ENCODE measurements at regions not wholly inside any gene's neighbourhood (a gene's known extent, or its start where the extent isn't known, plus 50 kb on each side); places are given as distances from the start of the nearest gene placed in this dataset.

DNA sequence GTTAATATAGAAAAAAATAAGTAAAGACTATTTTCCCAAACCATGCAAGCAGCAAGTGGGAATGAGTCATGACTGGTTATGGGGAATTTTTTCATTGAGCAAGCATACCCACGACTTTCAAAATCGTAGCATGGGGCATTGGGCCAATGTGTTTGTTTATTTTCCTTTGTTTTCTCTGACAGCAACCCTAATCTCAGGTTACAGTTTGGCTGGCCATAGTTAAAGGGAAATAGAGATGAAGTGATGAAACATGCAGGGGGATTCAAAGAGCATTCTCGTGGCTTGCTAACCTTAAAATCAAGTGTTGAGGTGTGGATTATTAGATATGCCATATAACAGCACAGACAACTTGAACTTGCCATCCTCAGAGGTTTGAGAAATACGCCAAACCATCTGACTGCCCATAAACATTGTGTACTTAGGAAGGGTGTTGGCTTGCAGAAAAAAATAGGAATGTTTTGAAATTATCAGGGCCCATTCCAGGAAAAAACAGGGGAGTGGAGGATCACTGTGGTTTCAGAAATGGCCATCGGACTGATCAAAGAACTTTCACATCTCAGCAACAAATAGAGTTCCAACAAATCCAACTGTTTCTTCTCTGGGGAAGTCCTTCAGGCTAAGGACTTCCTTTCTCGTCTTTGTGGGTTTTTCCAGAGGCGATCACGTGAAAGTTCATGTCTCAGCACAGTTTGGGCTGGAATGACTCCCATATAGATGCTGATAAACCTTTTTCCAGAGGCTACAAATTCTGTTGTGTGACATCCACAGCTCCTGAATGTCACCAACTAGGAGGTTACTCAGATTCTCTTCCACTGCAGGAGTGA, 259.1 kb downstream of the SYK start:
- no peaks in the 10 kb centered on the region for H3K9me3 Mint-ChIP-seq
- H3K4me3 Mint-ChIP-seq: no peak overlapping the region
- H3K27ac Mint-ChIP-seq: no peak overlapping the region
- no peaks in the 10 kb centered on the region for H3K4me1 Mint-ChIP-seq
- H3K36me3 Mint-ChIP-seq: no peaks in the 10 kb centered on the region
- H3K27me3 Mint-ChIP-seq: peaks cover 2% of the 10 kb centered on the region

DNA sequence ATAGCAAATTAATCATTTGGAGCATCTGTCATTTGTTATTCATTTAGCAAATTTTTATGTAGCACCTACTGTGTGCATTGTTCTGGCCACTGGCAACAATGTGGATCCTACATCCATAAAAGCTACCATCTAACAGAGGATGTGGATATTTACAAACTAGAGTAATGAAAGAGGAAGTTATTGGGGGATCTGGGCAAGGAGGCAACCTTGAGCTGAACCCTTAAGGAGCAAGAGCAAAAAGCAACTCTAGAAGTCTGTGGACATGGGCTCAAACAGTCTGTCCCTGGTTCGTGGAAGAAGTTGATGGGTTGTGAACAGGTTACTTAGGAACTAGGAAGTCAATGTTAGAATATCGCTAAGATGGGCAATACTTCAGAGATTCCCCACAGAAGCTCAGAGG, 259.9 kb downstream of the SYK start:
- Mint-ChIP-seq H3K9me3 (no peaks in the 10 kb centered on the region), H3K27me3 (peaks cover 2% of the 10 kb centered on the region), H3K36me3 (no peaks in the 10 kb centered on the region), H3K4me1 (no peaks in the 10 kb centered on the region), H3K4me3 (no peak overlapping the region), H3K27ac (no peak overlapping the region)

DNA sequence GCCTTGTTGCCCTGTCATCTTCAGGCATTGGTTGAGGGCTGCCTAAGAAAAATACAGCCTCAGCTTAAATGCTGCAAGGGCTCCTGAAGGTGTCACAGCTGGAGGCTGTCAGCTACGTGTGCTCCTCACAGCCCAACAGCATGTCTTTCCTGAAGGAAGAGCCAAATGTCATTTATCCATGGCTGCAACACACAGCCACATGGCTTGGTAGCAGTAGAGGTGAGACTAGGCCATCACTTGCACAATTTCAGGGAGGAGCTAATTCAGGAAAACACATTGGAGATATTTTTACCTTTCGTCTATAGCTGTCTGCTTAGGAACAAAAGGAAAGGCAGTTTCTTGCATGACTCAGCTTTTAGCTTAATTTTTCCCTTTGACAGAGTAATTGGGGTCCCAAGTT, 260.7 kb downstream of the SYK start:
- no peak overlapping the region for H3K27ac Mint-ChIP-seq
- no peaks in the 10 kb centered on the region for H3K36me3 Mint-ChIP-seq
- H3K4me3 Mint-ChIP-seq: no peak overlapping the region
- no peaks in the 10 kb centered on the region for H3K9me3 Mint-ChIP-seq
- H3K27me3 Mint-ChIP-seq: peaks cover 2% of the 10 kb centered on the region
- no peaks in the 10 kb centered on the region for H3K4me1 Mint-ChIP-seq

DNA sequence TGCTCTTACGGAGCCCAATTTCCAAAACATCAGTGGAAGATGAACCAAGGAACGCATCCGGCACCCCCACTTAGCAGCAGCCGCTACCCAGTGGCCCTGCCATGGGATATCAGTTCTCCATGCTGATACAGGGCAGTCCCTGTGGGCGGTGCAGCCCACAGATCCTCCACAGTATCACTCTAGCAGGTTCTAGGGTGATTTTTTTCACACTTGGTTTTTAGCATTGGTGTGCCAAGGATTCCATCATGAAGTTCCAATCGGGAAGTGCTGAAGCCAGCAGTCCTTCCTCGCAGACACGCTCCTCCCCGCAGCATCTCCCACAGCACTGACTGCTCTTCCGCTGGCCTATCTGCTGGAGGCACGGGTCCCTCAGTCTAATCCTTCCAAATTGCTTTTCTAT, 261.9 kb downstream of the SYK start:
- Mint-ChIP-seq H3K4me3 (no peak overlapping the region), H3K36me3 (no peaks in the 10 kb centered on the region), H3K27me3 (peaks cover 2% of the 10 kb centered on the region), H3K9me3 (no peaks in the 10 kb centered on the region), H3K4me1 (no peaks in the 10 kb centered on the region), H3K27ac (no peak overlapping the region)

DNA sequence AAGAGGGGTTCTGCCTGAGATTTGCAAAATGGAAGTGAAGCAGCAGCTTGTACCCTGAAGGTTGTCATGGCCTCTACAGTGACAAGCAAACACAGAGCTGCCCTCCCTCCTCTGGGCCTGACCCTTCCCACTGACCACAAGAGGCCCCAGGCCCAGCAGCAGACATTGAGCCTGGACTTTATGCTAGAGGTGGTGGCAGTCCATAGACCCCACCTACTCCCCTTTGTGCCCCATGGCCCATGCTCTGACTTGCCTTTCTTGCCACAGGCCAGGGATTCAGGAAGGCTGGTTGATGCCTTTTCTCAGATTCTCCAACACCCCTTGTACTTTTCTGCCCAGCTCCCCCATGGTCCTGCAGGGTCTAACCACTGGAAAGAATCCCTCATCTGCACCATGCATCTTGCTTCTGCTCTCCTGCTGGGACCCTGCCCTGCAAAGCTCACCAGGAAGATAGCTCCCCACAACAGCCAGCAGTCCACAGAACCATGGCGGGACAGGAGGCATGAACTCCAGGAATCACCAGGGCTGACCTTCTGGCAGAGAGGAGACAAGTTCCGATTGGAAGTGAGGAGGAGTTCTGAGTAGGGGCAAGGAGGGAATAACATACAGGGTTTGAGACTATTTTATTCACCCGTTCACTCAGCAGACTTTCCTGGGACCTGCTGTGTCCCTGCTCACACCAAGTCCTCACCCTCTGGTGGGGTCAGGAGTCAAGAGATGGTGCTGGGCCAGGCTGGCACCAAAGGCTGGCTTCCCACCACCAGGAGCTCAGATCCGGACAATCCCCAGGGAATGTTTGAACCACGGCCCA, 263.8 kb downstream of the SYK start:
- Mint-ChIP-seq H3K4me1 (no peaks in the 10 kb centered on the region), H3K36me3 (peaks cover 2% of the 10 kb centered on the region), H3K27me3 (no peaks in the 10 kb centered on the region), H3K4me3 (no peak overlapping the region), H3K27ac (no peak overlapping the region), H3K9me3 (no peaks in the 10 kb centered on the region)

DNA sequence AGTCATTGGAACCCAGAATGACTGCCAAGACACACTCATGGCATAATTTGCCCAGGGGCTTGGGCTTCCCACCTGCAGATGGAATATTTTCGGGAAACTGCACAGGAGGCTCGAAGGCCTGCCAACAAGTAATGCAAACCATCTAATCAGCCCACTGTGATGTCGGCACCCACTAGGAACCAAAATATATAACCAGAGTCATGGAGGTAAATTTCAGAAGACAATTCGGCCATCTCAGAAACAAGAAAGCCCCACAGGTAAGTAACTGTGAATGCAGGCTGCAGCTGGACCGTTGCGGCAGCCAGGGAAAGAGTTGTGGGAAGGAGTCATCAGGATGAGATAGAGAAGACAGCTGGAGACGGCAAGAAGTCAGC, 264.4 kb downstream of the SYK start:
- H3K27ac Mint-ChIP-seq: no peak overlapping the region
- H3K27me3 Mint-ChIP-seq: no peaks in the 10 kb centered on the region
- H3K36me3 Mint-ChIP-seq: peaks cover 2% of the 10 kb centered on the region
- H3K9me3 Mint-ChIP-seq: no peaks in the 10 kb centered on the region
- no peaks in the 10 kb centered on the region for H3K4me1 Mint-ChIP-seq
- H3K4me3 Mint-ChIP-seq: no peak overlapping the region

DNA sequence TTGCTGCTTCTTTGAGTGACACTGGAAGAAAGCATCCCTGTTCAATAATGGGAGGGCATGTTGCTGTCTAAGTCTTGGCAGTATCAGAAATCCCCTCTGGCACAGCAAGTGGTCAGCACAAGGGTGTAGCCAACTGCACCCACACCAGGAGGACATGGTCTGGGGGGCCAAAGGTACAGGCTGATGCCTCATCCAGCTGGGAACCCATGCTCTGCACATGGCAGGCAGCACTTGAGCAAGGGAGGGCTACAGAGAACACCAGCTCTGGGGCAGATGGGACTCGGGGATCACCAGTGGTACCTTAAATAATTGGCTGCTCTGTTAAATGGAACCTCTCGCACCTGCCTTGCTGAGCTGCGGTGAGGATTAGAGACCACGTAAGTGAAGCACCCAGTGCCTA, 265.2 kb downstream of the SYK start:
- Mint-ChIP-seq H3K4me1 (peaks cover 6% of the 10 kb centered on the region), H3K36me3 (peaks cover 2% of the 10 kb centered on the region), H3K4me3 (no peak overlapping the region), H3K27ac (no peak overlapping the region), H3K27me3 (no peaks in the 10 kb centered on the region), H3K9me3 (no peaks in the 10 kb centered on the region)

DNA sequence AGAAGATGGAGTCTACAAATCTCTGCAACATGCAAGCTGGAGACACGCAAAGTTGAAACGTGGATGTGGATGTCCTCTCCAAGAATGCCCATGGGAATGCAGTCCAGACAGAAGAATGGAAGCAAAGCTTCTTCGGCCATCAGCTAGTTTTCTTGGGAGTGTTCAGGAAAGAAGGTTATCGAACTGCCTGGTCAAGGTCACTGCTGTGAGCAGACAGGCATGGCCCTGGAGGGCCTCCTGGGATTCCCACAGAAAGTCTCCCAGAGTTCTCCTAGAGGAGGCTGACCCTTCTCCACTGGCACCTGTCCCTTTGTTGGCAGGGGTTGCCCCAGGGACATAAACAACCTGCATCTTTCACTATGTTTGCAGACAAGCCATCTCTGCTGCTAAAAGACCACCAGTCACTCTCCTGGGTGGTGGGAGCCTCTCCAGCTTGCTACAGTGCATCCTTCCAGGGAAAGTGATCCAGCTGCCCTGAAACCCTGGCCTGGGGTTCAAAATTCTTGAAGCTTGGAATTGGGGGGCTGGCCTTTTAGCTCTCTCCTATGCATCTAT, 265.8 kb downstream of the SYK start:
- Mint-ChIP-seq H3K4me3 (no peak overlapping the region), H3K9me3 (no peaks in the 10 kb centered on the region), H3K4me1 (peaks cover 7% of the 10 kb centered on the region), H3K27ac (no peak overlapping the region), H3K27me3 (no peaks in the 10 kb centered on the region), H3K36me3 (peaks cover 2% of the 10 kb centered on the region)

DNA sequence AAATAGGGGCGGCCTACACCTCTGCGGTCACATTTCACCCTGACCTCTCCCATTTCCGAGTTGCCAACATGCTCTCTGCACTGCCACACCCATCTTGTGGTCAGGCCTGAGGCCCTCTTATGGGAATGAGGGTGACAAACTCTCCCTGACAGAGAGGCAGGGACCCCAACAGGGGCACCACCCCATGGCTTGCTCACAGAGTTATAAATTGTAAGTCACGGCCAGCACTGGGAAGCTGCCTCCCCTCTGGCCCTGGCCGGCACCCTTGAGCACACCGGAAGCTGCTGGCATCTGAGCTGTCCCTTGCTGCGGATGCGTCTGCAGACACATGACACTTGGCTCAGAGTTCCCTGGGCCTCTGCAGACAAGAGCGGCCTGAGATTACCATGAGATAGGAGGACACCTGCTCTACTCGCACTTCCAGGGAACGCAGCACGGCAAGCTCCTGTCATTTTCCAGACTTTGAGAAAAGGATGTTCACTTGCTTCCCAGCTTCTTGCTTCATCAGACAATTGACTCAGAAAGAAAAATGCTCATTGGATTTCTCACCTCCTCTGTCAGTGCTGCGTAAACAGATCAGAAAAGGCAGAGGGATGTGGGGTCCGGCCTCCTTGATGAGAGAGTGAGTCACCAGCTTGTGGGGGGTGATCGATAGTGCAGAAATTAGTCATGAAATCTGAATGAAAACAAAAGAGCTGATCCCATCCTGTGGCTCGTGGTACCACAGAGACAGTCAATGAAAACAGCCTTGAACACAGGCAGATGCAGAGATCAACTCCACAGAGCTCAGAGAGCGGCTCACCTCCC, 269.8 kb downstream of the SYK start:
- Mint-ChIP-seq H3K4me3 (no peak overlapping the region), H3K9me3 (no peaks in the 10 kb centered on the region), H3K27ac (no peak overlapping the region), H3K36me3 (peaks cover 2% of the 10 kb centered on the region), H3K4me1 (peaks cover 7% of the 10 kb centered on the region), H3K27me3 (peaks cover 1% of the 10 kb centered on the region)

DNA sequence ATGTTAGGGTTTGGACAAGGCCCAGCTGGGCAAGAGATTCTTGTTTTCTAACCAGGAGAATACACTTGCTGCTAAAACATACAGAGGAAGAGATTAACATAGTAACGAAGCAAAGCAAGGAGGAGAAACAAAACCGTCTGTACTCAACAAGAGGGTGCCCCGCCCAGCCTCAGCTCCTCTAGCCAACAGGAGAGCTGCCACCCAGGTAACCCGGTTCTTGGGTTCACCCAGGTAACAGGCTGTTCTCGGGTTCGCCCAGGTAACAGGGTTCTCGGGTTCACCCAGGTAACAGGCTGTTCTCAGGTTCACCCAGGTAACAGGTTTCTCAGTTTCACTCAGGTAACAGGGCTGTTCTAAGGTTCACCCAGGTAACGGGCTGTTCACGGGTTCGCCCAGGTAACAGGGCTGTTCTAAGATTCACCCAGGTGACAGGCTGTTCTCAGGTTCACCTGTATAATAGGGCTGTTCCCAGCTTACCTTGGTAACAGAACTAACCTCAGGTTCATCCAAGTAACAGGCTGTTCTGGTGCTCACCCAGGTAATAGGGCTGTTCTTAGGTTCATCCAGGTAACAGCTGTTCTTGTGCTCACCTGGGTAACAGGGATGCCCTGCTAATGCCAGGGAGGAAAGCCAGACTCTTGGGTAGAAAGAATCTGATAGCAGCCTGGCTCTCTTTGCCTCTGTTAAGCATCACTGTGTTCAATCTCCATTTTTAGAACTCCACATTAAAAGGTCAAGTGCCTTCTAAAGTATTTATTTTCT, 271.6 kb downstream of the SYK start:
- Mint-ChIP-seq H3K36me3 (peaks cover 2% of the 10 kb centered on the region), H3K27ac (no peak overlapping the region), H3K27me3 (peaks cover 1% of the 10 kb centered on the region), H3K4me1 (peaks cover 7% of the 10 kb centered on the region), H3K9me3 (no peaks in the 10 kb centered on the region), H3K4me3 (no peak overlapping the region)

DNA sequence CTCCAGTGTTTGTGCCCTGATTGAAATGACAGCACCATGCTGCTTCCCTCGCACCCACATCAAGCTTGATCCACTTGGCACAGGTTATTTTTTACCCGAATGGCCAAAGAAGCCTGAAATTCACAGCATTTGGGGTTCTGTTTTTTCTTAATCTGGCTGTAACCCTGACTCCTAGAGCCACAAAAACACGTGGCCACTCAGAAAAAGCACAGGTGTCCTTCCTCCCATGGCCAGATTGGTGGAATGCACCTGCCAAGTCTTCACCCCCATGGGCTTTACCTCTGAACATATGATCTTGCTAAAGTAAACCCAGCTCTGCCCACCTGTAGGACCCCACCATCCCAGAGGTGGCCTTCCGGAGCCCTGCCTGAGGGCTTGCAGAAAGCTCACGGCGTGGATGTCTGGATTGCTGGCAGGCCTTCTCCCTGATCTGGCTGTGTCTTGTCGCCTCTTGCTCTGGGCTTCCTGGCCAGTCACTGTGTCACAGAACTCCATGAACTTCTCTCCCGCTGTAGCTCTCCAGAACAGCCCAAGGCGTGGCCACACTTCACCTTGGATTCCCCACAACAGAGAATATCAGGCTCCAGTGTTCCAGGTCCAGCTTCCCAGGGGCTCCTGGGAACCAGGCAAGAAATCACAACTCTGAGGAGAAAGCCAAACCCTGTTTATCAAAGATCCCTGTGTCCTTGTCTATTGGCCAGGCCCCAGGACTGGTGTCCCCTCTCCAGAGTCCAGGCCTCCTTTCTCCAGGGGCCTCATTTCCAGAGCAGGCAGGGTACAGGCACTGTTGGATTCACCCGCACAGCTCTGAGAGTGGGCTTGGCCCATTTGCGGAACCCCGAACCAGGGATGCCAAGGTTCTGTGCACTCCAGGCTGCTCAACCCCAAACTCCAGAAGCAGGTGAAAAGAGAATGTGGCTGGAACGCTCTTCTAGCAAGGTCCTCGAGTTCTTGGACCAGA, 272.5 kb downstream of the SYK start:
- H3K4me1 Mint-ChIP-seq: peaks cover 7% of the 10 kb centered on the region
- peaks cover 1% of the 10 kb centered on the region for H3K27me3 Mint-ChIP-seq
- no peaks in the 10 kb centered on the region for H3K9me3 Mint-ChIP-seq
- H3K36me3 Mint-ChIP-seq: peaks cover 2% of the 10 kb centered on the region
- no peak overlapping the region for H3K4me3 Mint-ChIP-seq
- peak overlapping the region; percentile 41 for H3K27ac Mint-ChIP-seq

DNA sequence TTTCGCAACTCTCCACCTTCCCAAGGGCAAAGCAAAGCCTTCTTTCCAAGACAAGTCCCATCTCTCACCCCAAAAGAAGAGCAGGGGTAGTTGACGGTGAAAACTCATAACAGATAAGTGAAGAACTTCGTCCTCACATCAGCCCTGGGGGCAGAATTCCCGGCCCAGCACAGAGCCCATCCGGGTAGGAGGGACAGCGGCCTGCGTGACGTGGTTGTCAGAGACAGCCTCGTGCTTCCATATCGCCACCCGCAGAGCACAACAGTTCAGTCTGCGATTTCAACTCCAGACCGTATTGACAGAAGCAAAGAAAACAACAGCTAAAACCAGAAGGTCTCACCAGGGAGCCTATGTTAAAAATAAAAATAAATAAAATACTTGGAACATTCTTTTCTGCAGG, 273.2 kb downstream of the SYK start:
- peaks cover 1% of the 10 kb centered on the region for H3K27me3 Mint-ChIP-seq
- H3K4me1 Mint-ChIP-seq: peaks cover 7% of the 10 kb centered on the region
- no peak overlapping the region for H3K27ac Mint-ChIP-seq
- no peak overlapping the region for H3K4me3 Mint-ChIP-seq
- H3K9me3 Mint-ChIP-seq: no peaks in the 10 kb centered on the region
- no peaks in the 10 kb centered on the region for H3K36me3 Mint-ChIP-seq

DNA sequence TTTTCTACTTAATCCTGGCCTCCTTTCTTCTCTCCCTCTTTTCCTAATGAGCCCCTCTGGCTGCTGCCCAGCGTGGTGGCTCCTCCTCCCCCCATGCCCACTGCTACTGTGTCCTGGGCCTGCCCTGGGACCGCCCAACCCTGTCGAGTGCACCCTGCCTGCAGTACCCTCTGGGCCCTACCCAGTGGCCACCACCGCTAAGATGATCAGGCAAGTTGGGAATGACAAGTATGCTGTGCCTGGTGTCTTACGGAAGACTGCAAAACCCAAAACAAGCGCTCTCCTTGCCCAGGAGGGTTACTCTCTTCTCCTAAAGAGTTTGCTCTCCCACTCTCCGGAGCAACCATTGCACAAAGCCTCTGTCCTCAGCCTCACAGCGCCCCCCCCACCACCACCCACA, 273.7 kb downstream of the SYK start:
- Mint-ChIP-seq H3K4me3 (no peak overlapping the region), H3K36me3 (no peaks in the 10 kb centered on the region), H3K9me3 (no peaks in the 10 kb centered on the region), H3K4me1 (peaks cover 7% of the 10 kb centered on the region), H3K27ac (no peak overlapping the region), H3K27me3 (peaks cover 1% of the 10 kb centered on the region)
